AG09319 (cell line): ENCODE measurements at regions not wholly inside any gene's neighbourhood (a gene's known extent, or its start where the extent isn't known, plus 50 kb on each side); places are given as distances from the start of the nearest gene placed in this dataset.

Experiments used
- DNase-seq: peaks from one replicate; pipeline ENCODE4 v3.0.0-alpha.2; 2010; ENCODE audit warnings: low read depth; ENCODE audit errors: extremely low read depth
- CTCF ChIP-seq: IDR thresholded peaks from 2 replicates; pipeline ENCODE4 v1.5.1; 2011; ENCODE audit warnings: low read depth, mild to moderate bottlenecking, inconsistent platforms, low read length, moderate library complexity

DNA sequence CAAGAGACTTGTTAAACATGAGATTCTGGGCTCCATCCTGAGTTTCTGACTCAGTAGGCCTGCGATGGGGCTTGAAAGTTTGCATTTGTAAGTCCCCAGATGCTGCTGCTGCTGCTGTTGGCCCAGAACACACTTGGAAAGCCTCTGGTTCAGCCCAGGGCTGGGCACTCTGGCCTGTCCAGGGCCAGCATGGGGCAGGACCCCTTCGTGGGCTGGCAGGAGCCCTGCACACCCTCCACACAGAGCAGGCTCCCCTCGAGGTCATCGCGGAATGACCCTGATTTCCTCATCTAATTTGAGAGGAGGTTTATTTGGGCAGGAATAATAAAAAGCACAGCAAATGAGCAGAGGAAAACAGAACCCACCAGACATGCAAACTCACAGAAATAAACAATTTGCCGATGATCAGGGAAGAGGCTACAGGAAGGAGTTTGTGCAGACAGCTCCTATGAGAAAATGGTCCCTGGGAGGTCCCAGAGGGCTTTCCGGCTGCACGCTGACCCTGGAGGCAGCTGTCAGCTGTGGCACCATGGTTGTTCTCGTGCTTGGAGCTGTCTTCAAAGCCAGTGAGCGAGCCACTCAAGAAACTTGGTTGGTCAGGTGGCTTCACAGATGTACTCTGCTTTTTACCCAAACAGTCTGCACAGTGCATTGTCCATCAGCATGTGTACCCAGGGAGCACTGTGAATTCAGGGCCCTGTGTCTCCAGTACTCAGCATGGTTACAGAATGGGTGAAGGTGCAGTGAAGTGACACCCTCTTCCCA is 119.3 kb downstream of the GLI2 start:
- DNase-seq = no peak
- TF ChIP-seq CTCF = no peak

DNA sequence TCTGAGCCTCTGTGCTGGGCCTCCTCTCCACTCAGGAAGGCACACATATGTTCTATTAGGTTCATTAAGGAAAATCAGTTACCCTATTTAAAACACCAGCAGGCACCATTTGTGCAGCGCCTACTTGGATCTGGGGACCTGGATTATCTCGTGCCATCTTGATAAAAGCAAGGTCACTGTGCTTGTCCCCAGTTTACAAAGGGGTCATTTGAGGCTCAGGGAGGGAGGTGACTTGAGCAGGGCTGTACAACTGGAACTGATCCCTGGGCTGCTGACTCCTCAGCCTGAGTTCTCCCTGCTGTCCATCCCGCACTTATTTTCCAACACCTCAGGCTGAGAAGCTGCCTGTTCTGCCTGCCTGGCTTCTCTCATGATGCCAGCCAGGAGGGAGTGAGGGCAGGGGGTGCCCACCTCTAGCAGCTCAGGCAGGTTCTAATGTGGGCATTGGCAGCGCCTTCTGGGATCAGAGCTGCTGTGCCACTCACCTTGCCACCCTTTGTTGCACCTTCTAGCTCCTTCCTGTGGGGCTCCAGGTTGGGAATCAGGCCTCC is 120.3 kb downstream of the GLI2 start:
- TF ChIP-seq CTCF = no peak

DNA sequence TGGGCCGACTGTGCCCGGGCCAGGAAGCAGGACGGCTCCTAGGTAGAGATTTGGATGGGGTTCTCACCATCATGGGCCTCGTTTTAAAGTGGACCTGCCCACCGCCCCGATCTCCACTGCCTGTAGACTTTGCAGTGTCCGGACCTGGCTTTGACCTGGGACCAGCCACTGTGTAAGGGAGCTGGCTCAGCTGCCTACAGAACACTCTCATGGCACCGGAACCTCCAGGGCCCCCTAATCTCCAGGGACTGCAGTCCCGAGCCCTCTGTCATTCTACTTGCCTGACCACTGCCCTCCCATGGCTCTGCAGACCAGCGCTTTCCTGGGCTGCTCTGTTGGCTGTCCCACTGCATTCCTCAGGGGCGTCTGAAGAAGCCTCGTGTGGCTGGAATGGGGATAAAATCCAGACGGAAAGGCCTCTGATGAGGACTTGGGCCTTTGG is 120.8 kb downstream of the GLI2 start:
- no peak for DNase-seq
- TF ChIP-seq CTCF = peak; percentile 20

More for the DNA sequence above, 120.3 kb downstream of the GLI2 start:
- DNase-seq = no peak

- no peak for DNase-seq
- TF ChIP-seq CTCF = no peak
Observed at GRCh38 chr2:120857422-120857821, 121.8 kb downstream of the GLI2 start.

GRCh38 chr2:120857931-120858330 is 122.3 kb downstream of the GLI2 start:
- no peak for TF ChIP-seq CTCF
- DNase-seq = no peak

DNA sequence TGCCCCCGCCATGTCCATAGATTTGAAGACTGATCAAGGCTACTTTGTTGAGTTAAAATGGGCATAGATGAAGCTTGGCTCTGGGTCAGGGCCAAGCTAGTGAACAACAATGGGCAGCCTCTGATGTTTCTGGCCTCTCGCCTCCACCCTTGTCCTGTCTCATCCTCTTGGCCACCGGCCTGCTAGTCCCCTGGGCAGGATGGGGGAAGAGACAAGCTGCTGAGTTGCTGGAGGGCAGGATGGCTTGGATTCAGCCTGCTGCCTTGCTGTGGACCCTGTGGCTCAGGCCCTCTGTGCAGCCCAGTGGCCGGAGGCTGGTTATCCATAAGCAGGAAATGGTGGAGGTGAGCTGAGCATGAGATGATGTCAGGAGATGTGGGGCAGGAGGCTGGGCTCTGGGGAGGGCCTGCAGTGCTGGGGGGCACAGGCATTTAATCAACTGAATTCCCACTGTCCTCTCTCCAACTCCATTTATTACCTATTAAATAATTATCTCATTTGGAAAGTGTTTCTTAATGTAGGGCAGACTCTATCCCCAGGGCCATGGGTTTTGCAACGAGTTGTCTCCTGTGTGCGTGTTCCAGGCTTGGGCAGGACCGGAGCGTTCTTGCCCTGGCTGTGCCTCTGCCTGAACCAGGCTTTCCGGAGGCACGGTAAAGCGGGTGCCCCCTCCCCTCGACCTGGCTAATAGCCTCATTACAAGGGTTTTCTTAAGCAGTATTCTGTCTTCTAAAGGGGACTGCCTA is 122.9 kb downstream of the GLI2 start:
- DNase-seq = no peak
- no peak for TF ChIP-seq CTCF

DNA sequence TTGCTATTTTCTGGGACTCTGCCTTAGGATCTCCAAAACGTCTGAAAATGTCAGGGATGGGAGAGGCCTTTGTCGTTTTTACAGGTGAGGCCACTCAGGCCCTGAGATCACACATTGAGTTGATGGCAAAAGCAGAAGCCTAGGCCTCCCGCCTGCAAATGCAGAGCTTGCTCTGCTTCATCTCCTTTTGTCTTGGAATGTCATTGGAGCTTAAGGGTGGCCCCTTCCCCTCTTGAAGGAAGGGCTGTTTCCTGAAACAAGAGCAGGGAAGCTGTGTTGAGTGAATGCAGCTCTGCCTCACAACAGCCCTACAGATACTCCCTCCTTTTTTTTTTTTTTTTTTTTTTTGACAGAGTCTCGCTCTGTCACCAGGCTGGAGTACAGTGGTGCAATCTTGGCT is 123.5 kb downstream of the GLI2 start:
- DNase-seq = no peak
- no peak for TF ChIP-seq CTCF
